Thoracic aorta (tissue), 2 donors: ENCODE measurements at regions not wholly inside any gene's neighbourhood (a gene's known extent, or its start where the extent isn't known, plus 50 kb on each side); places are given as distances from the start of the nearest gene placed in this dataset.

Experiments used
- ATAC-seq: fragments of 150-250 bp; one replicate; pipeline ENCODE4 v1.8.0; 2017; ENCODE audit warnings: low read depth; ENCODE audit not compliant: insufficient number of reproducible peaks, low FRiP score
- DNase-seq: peaks from one replicate; pipeline ENCODE4 v3.0.0-alpha.2; 2020; ENCODE audit warnings: low spot score
- H3K27ac ChIP-seq, 2 donors: fragments of 200-600 bp; sonication (generic); 1 replicate in 1 of 2; 2 replicates in 1 of 2; pipeline ENCODE4 v1.5.1; 2016; ENCODE audit warnings: mild to moderate bottlenecking in 2 of 2, moderate library complexity in 2 of 2
- H3K27me3 ChIP-seq: fragments of 200-600 bp; sonication (generic); replicated peaks from 2 replicates; pipeline ENCODE4 v1.6.0; 2016; ENCODE audit warnings: mild to moderate bottlenecking; ENCODE audit not compliant: insufficient read depth
- H3K36me3 ChIP-seq: fragments of 200-600 bp; sonication (generic); one replicate; pipeline ENCODE4 v1.5.1; 2016
- H3K4me1 ChIP-seq, 2 donors: fragments of 200-600 bp; sonication (generic); 1 replicate in 1 of 2; 2 replicates in 1 of 2; pipeline versions ENCODE4 v1.5.1 to v1.6.0; 2016; ENCODE audit warnings: low read depth in 2 of 2, mild to moderate bottlenecking in 1 of 2; ENCODE audit not compliant: control insufficient read depth in 1 of 2
- H3K4me3 ChIP-seq: fragments of 200-600 bp; sonication (generic); 2 replicates; pipeline ENCODE4 v1.5.1; 2016; ENCODE audit warnings: mild to moderate bottlenecking
- H3K9me3 ChIP-seq: fragments of 200-600 bp; sonication (generic); 2 replicates; pipeline ENCODE4 v1.5.1; 2016
- TF ChIP-seq, protein P1 (sequence below): fragments of 200-600 bp; sonication (generic); IDR thresholded peaks from one replicate; pipeline ENCODE4 v1.5.1; 2019; ENCODE audit warnings: antibody characterized with exemption

GRCh38 chr3:35966629-35967464, 327.5 kb downstream of the ARPP21 start:
- TF ChIP-seq, protein P1, sequence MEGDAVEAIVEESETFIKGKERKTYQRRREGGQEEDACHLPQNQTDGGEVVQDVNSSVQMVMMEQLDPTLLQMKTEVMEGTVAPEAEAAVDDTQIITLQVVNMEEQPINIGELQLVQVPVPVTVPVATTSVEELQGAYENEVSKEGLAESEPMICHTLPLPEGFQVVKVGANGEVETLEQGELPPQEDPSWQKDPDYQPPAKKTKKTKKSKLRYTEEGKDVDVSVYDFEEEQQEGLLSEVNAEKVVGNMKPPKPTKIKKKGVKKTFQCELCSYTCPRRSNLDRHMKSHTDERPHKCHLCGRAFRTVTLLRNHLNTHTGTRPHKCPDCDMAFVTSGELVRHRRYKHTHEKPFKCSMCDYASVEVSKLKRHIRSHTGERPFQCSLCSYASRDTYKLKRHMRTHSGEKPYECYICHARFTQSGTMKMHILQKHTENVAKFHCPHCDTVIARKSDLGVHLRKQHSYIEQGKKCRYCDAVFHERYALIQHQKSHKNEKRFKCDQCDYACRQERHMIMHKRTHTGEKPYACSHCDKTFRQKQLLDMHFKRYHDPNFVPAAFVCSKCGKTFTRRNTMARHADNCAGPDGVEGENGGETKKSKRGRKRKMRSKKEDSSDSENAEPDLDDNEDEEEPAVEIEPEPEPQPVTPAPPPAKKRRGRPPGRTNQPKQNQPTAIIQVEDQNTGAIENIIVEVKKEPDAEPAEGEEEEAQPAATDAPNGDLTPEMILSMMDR = no peak
- DNase-seq (no peak), ATAC-seq (no peak)
- H3K27me3 ChIP-seq = no peaks in the 10 kb centered on the region
- no peaks in the 10 kb centered on the region for H3K9me3 ChIP-seq
- no peak overlapping the region for H3K27ac ChIP-seq
- no peaks in the 10 kb centered on the region for H3K36me3 ChIP-seq
- no peak overlapping the region for H3K4me3 ChIP-seq
- H3K4me1 ChIP-seq = peaks cover 6 to 24% of the 10 kb centered on the region in 2 donors

GRCh38 chr3:35968043-35968622, 328.8 kb downstream of the ARPP21 start:
- H3K9me3 ChIP-seq = no peaks in the 10 kb centered on the region
- no peaks in the 10 kb centered on the region for H3K36me3 ChIP-seq
- no peaks in the 10 kb centered on the region for H3K27me3 ChIP-seq
- DNase-seq (no peak), ATAC-seq (no peak)
- H3K4me3 ChIP-seq = no peak overlapping the region
- TF ChIP-seq, protein P1 = no peak
- peaks cover 6 to 24% of the 10 kb centered on the region in 2 donors for H3K4me1 ChIP-seq
- H3K27ac ChIP-seq = no peak overlapping the region

- Histone ChIP-seq H3K36me3 (no peaks in the 10 kb centered on the region), H3K4me3 (peak overlapping the region; percentile 65), H3K27me3 (no peaks in the 10 kb centered on the region), H3K4me1 (peaks cover 6 to 24% of the 10 kb centered on the region in 2 donors), H3K9me3 (no peaks in the 10 kb centered on the region), H3K27ac (no peak overlapping the region)
- no peak for DNase-seq
- TF ChIP-seq, protein P1 = no peak
- no peak for ATAC-seq
Measured at GRCh38 chr3:35969406-35969805, 330.1 kb downstream of the ARPP21 start.

DNA sequence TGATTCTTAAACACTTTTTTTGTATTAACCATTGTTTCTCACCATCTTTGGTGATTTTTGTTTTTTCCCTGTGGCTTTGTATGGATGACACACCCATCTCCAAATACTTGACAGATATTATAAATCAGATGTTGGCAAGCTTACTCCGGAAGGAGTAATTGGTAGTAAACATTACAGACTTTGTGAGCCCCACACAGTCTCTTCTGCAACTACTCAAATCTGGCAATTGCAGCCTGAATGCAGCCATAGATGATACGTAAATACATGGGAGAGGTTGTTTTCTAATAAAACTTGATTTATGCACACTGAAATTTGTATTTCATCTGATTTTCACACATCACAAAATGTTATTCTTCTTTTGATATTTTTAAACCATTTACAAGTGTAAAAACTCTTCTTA, 331.5 kb downstream of the ARPP21 start:
- DNase-seq = no peak
- ATAC-seq = no peak
- Histone ChIP-seq H3K36me3 (no peaks in the 10 kb centered on the region), H3K9me3 (no peaks in the 10 kb centered on the region), H3K4me1 (peaks cover 6 to 24% of the 10 kb centered on the region in 2 donors), H3K4me3 (no peak overlapping the region), H3K27me3 (no peaks in the 10 kb centered on the region), H3K27ac (no peak overlapping the region)
- TF ChIP-seq, protein P1 = no peak

DNA sequence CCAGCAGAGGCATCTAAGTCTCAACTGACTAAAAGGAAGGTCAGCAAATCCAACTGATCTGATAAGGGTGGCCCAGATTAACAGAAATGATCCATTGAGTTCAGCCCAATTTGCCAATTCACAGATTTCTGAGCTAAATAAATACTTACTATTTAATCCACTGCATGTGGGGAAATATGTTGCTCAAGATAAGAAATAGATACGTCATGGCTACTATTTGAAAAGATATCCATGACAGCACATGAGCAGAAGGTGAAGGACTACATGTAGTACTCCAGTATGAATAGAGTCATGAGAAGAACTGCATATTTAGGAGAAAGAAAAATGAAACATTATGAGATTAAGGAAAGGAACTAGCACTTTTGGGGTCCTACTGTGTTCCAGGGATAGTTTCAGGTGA, 332.4 kb downstream of the ARPP21 start:
- TF ChIP-seq, protein P1 = no peak
- DNase-seq = no peak
- H3K4me1 ChIP-seq = peaks cover 6 to 24% of the 10 kb centered on the region in 2 donors
- no peak overlapping the region for H3K4me3 ChIP-seq
- H3K36me3 ChIP-seq = no peaks in the 10 kb centered on the region
- H3K9me3 ChIP-seq = no peaks in the 10 kb centered on the region
- H3K27ac ChIP-seq = no peak overlapping the region
- ATAC-seq = no peak
- H3K27me3 ChIP-seq = no peaks in the 10 kb centered on the region
